ENCODE measurements at regions not wholly inside any gene's neighbourhood (a gene's known extent, or its start where the extent isn't known, plus 50 kb on each side); places are given as distances from the start of the nearest gene placed in this dataset.

- TF ChIP-seq CTCF (IDR thresholded peaks at IDR 0.05; ENCODE audit: low read depth, low read length), result no peak
- no peaks in the 10 kb centered on the region for H3K27me3 ChIP-seq
- H3K27ac ChIP-seq, result no peak overlapping the region
- no peaks in the 10 kb centered on the region for H3K36me3 ChIP-seq
- no peaks in the 10 kb centered on the region for H3K9me3 ChIP-seq (ENCODE audit: low read depth)
- no peak overlapping the region for H3K4me3 ChIP-seq
- DNase-seq (ENCODE audit: low read depth in 1 of 2, low spot score in 1 of 2), result no peak
- no peaks in the 10 kb centered on the region for H3K4me1 ChIP-seq (ENCODE audit: low read depth)
Observed at GRCh38 chr19:56966697-56967299, 126.3 kb upstream of the PEG3 start.

GRCh38 chr19:56969156-56969555 lies 128.6 kb upstream of the PEG3 start:
- no peak overlapping the region for H3K27ac ChIP-seq
- H3K9me3 ChIP-seq (ENCODE audit: low read depth), result no peaks in the 10 kb centered on the region
- no peaks in the 10 kb centered on the region for H3K4me1 ChIP-seq (ENCODE audit: low read depth)
- no peak for DNase-seq (ENCODE audit: low read depth in 1 of 2, low spot score in 1 of 2)
- H3K27me3 ChIP-seq, result no peaks in the 10 kb centered on the region
- TF ChIP-seq CTCF (IDR thresholded peaks at IDR 0.05; ENCODE audit: low read depth, low read length), result no peak
- H3K4me3 ChIP-seq, result no peak overlapping the region
- H3K36me3 ChIP-seq, result no peaks in the 10 kb centered on the region

GRCh38 chr19:56969759-56970178 lies 129.2 kb upstream of the PEG3 start:
- H3K4me1 ChIP-seq (ENCODE audit: low read depth), result no peaks in the 10 kb centered on the region
- TF ChIP-seq CTCF (IDR thresholded peaks at IDR 0.05; ENCODE audit: low read depth, low read length), result no peak

GRCh38 chr19:56971230-56971629 lies 130.7 kb upstream of the PEG3 start:
- H3K36me3 ChIP-seq, result no peaks in the 10 kb centered on the region
- H3K27me3 ChIP-seq, result no peaks in the 10 kb centered on the region
- H3K9me3 ChIP-seq (ENCODE audit: low read depth), result no peaks in the 10 kb centered on the region
- TF ChIP-seq CTCF (IDR thresholded peaks at IDR 0.05; ENCODE audit: low read depth, low read length), result no peak
- no peak overlapping the region for H3K4me3 ChIP-seq
- no peak overlapping the region for H3K27ac ChIP-seq
- no peaks in the 10 kb centered on the region for H3K4me1 ChIP-seq (ENCODE audit: low read depth)
- no peak for DNase-seq (ENCODE audit: low read depth in 1 of 2, low spot score in 1 of 2)

More at GRCh38 chr19:56969759-56970178, 129.2 kb upstream of the PEG3 start:
- Histone ChIP-seq H3K4me3 (no peak overlapping the region), H3K27me3 (no peaks in the 10 kb centered on the region), H3K36me3 (no peaks in the 10 kb centered on the region), H3K27ac (no peak overlapping the region), H3K9me3 (ENCODE audit: low read depth) (no peaks in the 10 kb centered on the region)
- DNase-seq (ENCODE audit: low read depth in 1 of 2, low spot score in 1 of 2), result no peak

GRCh38 chr19:56972291-56972841 lies 131.8 kb upstream of the PEG3 start:
- H3K27ac ChIP-seq, result no peak overlapping the region
- no peaks in the 10 kb centered on the region for H3K9me3 ChIP-seq (ENCODE audit: low read depth)
- no peak for DNase-seq (ENCODE audit: low read depth in 1 of 2, low spot score in 1 of 2)
- H3K4me3 ChIP-seq, result no peak overlapping the region
- H3K27me3 ChIP-seq, result no peaks in the 10 kb centered on the region
- H3K36me3 ChIP-seq, result no peaks in the 10 kb centered on the region
- no peaks in the 10 kb centered on the region for H3K4me1 ChIP-seq (ENCODE audit: low read depth)
- TF ChIP-seq CTCF (IDR thresholded peaks at IDR 0.05; ENCODE audit: low read depth, low read length), result no peak
